ENCODE measurements at regions not wholly inside any gene's neighbourhood (a gene's known extent, or its start where the extent isn't known, plus 50 kb on each side); places are given as distances from the start of the nearest gene placed in this dataset.
"Not testable (repeated sequence)": the region's sequence is repeated elsewhere in the genome, so short reads cannot be mapped to it uniquely, and the experiment has no call there.

GRCh38 chr10:6692856-6693255 is 112.8 kb upstream of the PRKCQ start:
- no peak for TF ChIP-seq CTCF (IDR thresholded peaks at IDR 0.05; ENCODE audit: low read depth, low read length)
- in situ Hi-C loops (cut with HindIII; ENCODE audit: low sequenced_read_pairs): no loop called here
- no peak for DNase-seq (ENCODE audit: low read depth, low spot score)
- H3K4me3 ChIP-seq (ENCODE audit: low read depth, low read length): no peak overlapping the region

GRCh38 chr10:6692103-6692502 is 112.0 kb upstream of the PRKCQ start:
- in situ Hi-C loops (cut with HindIII; ENCODE audit: low sequenced_read_pairs): no loop called here
- no peak overlapping the region for H3K4me3 ChIP-seq (ENCODE audit: low read depth, low read length)
- TF ChIP-seq CTCF (IDR thresholded peaks at IDR 0.05; ENCODE audit: low read depth, low read length): no peak
- DNase-seq (ENCODE audit: low read depth, low spot score): no peak

GRCh38 chr10:6689036-6689435 is 109.0 kb upstream of the PRKCQ start:
- in situ Hi-C loops (cut with HindIII; ENCODE audit: low sequenced_read_pairs): no loop called here
- H3K4me3 ChIP-seq (ENCODE audit: low read depth, low read length): no peak overlapping the region
- DNase-seq (ENCODE audit: low read depth, low spot score): peak; percentile 7
- no peak for TF ChIP-seq CTCF (IDR thresholded peaks at IDR 0.05; ENCODE audit: low read depth, low read length)

GRCh38 chr10:6680735-6681134 is 100.7 kb upstream of the PRKCQ start:
- H3K4me3 ChIP-seq (ENCODE audit: low read depth, low read length): no peak overlapping the region
- in situ Hi-C loops (cut with HindIII; ENCODE audit: low sequenced_read_pairs): no loop called here
- TF ChIP-seq CTCF (IDR thresholded peaks at IDR 0.05; ENCODE audit: low read depth, low read length): no peak
- DNase-seq (ENCODE audit: low read depth, low spot score): no peak

GRCh38 chr10:6678956-6679355 is 98.9 kb upstream of the PRKCQ start:
- no peak overlapping the region for H3K4me3 ChIP-seq (ENCODE audit: low read depth, low read length)
- no peak for DNase-seq (ENCODE audit: low read depth, low spot score)
- in situ Hi-C loops (cut with HindIII; ENCODE audit: low sequenced_read_pairs): no loop called here
- TF ChIP-seq CTCF (IDR thresholded peaks at IDR 0.05; ENCODE audit: low read depth, low read length): no peak

- no peak overlapping the region for H3K4me3 ChIP-seq (ENCODE audit: low read depth, low read length)
- in situ Hi-C loops (cut with HindIII; ENCODE audit: low sequenced_read_pairs): no loop called here
- DNase-seq (ENCODE audit: low read depth, low spot score): peak; percentile 30
- TF ChIP-seq CTCF (IDR thresholded peaks at IDR 0.05; ENCODE audit: low read depth, low read length): peak; percentile 77
Measured at GRCh38 chr10:6678211-6678803, 98.2 kb upstream of the PRKCQ start.

- DNase-seq (ENCODE audit: low read depth, low spot score); H3K4me3 ChIP-seq (ENCODE audit: low read depth, low read length): not testable (repeated sequence)
Measured at GRCh38 chr10:6677129-6677528, 97.1 kb upstream of the PRKCQ start.

More at GRCh38 chr10:6677129-6677528, 97.1 kb upstream of the PRKCQ start:
- in situ Hi-C loops (cut with HindIII; ENCODE audit: low sequenced_read_pairs): not testable (repeated sequence)

Data from astrocyte of the spinal cord (primary cell).